ENCODE measurements at regions not wholly inside any gene's neighbourhood (a gene's known extent, or its start where the extent isn't known, plus 50 kb on each side); places are given as distances from the start of the nearest gene placed in this dataset.

- DNase-seq (ENCODE audit: low read depth) = no peak
Measured at GRCh38 chr1:30378003-30378596, 345.3 kb downstream of the MATN1 start.

DNA sequence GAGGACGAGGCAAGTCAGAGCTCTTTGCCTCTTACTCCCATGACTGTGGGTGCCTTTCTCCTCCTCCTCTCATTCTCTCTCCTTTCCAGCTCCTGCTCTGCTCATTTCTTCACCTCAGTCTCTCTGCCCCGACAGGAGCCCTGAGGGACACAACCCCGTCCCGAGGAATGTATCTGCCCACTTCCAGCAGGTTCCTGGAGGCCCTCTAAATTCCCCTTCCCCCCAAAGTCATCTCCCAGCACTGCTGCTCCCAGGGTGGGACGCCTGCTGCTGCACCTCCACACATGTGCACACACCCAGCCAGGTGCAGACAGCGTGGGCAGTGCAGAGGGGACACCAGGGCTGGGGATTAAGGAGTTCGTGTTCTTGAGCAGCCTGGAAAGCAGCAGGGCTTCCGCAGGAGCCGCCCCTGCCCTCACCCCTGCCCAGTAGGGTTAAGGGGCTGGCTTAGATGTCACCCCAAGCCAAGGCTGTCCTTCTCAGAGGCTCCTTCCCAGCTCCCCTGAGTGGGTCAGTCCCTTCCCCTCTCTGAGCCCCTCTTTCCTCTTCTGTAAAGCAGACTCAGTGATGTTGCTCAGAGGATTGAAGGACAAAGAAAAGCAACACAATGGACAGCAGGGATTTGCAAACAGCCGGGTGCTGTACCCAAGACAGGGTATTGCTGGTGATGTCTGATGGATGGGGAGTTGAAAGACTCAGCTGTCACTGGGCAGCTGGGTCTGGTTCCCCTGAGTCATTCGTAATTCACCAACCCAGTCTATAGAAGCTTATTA is 346.0 kb downstream of the MATN1 start:
- DNase-seq (ENCODE audit: low read depth) = peak; percentile 25
- H3K4me3 ChIP-seq (ENCODE audit: low read depth, low read length) = no peak overlapping the region
- TF ChIP-seq, protein P1, sequence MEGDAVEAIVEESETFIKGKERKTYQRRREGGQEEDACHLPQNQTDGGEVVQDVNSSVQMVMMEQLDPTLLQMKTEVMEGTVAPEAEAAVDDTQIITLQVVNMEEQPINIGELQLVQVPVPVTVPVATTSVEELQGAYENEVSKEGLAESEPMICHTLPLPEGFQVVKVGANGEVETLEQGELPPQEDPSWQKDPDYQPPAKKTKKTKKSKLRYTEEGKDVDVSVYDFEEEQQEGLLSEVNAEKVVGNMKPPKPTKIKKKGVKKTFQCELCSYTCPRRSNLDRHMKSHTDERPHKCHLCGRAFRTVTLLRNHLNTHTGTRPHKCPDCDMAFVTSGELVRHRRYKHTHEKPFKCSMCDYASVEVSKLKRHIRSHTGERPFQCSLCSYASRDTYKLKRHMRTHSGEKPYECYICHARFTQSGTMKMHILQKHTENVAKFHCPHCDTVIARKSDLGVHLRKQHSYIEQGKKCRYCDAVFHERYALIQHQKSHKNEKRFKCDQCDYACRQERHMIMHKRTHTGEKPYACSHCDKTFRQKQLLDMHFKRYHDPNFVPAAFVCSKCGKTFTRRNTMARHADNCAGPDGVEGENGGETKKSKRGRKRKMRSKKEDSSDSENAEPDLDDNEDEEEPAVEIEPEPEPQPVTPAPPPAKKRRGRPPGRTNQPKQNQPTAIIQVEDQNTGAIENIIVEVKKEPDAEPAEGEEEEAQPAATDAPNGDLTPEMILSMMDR (IDR thresholded peaks at IDR 0.05; ENCODE audit: low read depth, low read length) = no peak
- TF ChIP-seq MAX (IDR thresholded peaks at IDR 0.05; ENCODE audit: low read depth, low read length) = no peak
- TF ChIP-seq MYC (IDR thresholded peaks at IDR 0.05; ENCODE audit: low read depth, low read length) = no peak
- TF ChIP-seq POLR2A (IDR thresholded peaks at IDR 0.05; ENCODE audit: extremely low read depth, insufficient read length) = no peak

More at GRCh38 chr1:30378003-30378596, 345.3 kb downstream of the MATN1 start:
- H3K4me3 ChIP-seq (ENCODE audit: low read depth, low read length) = no peak overlapping the region
- no peak for TF ChIP-seq MAX (IDR thresholded peaks at IDR 0.05; ENCODE audit: low read depth, low read length)
- no peak for TF ChIP-seq POLR2A (IDR thresholded peaks at IDR 0.05; ENCODE audit: extremely low read depth, insufficient read length)

DNA sequence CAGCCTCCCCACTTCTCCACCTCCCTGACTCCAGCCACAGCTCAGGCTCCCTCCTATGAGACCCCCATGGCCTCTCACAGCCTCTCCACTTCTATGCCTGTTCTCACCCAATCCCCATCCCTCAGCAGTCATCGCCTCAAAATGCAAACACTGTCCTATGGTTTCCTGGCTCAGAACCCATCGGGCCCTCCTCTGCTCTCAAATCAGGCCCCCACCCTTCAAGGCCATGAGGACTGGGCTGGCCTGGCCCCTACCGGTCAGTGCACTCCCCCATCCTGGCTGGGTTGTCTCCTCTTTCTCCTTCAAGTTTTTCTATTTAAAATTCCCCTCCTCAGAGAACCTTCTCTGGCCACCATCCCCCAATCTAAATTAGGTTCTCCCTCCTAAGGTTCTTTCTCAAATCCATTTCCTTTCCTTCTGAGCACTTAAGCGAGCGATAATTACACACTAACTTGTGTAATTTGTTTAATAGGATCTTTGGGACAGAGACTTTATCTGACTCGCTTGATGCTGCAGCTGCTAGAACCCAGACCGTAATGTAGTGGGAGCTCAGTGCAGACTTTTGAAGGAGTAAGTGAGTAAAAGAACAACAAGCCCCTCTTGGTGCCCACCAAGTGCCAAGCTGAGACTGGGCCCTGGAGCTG is 347.2 kb downstream of the MATN1 start:
- TF ChIP-seq MYC (IDR thresholded peaks at IDR 0.05; ENCODE audit: low read depth, low read length) (no peak), POLR2A (IDR thresholded peaks at IDR 0.05; ENCODE audit: extremely low read depth, insufficient read length) (no peak), MAX (IDR thresholded peaks at IDR 0.05; ENCODE audit: low read depth, low read length) (no peak)
- TF ChIP-seq, protein P1 (IDR thresholded peaks at IDR 0.05; ENCODE audit: low read depth, low read length) = no peak
- H3K4me3 ChIP-seq (ENCODE audit: low read depth, low read length) = no peak overlapping the region
- no peak for DNase-seq (ENCODE audit: low read depth)

DNA sequence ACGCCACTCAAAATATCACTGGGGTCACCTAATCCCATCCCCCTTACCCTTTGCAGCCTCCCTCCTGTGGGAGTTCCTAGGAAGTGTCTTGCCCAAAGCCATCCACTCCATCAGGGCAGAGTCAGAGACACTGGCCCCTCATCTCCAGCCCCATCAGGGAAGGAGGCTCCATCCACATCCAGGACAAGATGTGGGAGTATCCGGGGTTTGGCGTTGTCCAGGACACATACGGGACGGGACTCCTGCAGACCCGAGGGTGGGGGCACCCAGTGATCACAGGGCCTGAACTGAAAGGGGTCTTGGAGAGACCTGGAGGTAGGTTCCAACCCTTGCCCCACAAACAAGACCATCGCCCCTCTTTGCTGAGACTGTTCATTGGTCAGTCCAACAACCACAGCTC is 348.2 kb downstream of the MATN1 start:
- TF ChIP-seq POLR2A (IDR thresholded peaks at IDR 0.05; ENCODE audit: extremely low read depth, insufficient read length) = no peak
- DNase-seq (ENCODE audit: low read depth) = no peak
- no peak overlapping the region for H3K4me3 ChIP-seq (ENCODE audit: low read depth, low read length)

DNA sequence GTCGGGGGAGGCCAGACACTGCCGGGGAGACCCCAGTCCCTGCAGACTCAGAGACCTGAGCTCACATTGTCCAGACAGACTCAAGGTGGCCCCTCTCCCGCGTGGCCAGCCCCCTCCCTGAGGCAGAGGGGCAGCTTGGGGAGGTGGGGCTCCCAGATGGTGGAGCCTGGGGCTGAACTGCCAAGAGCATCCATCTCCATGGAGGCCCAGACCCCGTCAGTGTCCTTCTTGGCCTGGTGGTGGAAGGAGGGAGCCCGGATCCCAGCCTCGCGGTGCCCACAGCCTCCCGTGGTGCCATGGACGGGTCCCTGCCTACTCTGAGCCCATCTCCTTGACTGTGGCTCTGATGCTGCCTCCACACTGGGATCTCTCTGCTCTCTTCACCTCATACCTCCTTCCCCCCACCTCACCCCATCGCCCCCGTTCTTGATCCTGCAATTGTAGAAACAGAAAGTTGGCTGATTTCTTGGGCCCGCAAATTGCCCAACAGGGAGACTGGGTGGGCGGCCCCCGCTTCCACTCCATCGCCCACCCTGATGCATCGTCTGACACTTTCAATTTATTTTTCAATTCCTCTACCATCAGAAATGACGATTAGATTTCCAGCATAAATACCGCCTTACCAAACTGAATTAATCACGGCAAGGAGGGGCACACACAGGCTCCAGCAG is 348.9 kb downstream of the MATN1 start:
- no peak for TF ChIP-seq MAX (IDR thresholded peaks at IDR 0.05; ENCODE audit: low read depth, low read length)
- no peak for TF ChIP-seq POLR2A (IDR thresholded peaks at IDR 0.05; ENCODE audit: extremely low read depth, insufficient read length)
- no peak for DNase-seq (ENCODE audit: low read depth)
- no peak overlapping the region for H3K4me3 ChIP-seq (ENCODE audit: low read depth, low read length)

GRCh38 chr1:30373471-30374399 is 349.6 kb downstream of the MATN1 start:
- TF ChIP-seq MYC (IDR thresholded peaks at IDR 0.05; ENCODE audit: low read depth, low read length) (no peak), POLR2A (IDR thresholded peaks at IDR 0.05; ENCODE audit: extremely low read depth, insufficient read length) (no peak), MAX (IDR thresholded peaks at IDR 0.05; ENCODE audit: low read depth, low read length) (no peak)
- TF ChIP-seq, protein P1 (IDR thresholded peaks at IDR 0.05; ENCODE audit: low read depth, low read length) = no peak
- DNase-seq (ENCODE audit: low read depth) = no peak

More at GRCh38 chr1:30373471-30374399, 349.6 kb downstream of the MATN1 start:
- H3K4me3 ChIP-seq (ENCODE audit: low read depth, low read length) = no peak overlapping the region

Measured in NB4 (cell line).